Loucy (cell line): ENCODE measurements at regions not wholly inside any gene's neighbourhood (a gene's known extent, or its start where the extent isn't known, plus 50 kb on each side); places are given as distances from the start of the nearest gene placed in this dataset.

Source experiments
- H2AFZ ChIP-seq: fragments of 200-600 bp; sonication (generic); 2 replicates; pipeline ENCODE4 v1.6.0; 2016; ENCODE audit warnings: antibody characterized with exemption, mild to moderate bottlenecking, low read length, moderate library complexity
- H3F3A ChIP-seq: fragments of 200-600 bp; 2 replicates; pipeline ENCODE4 v1.6.0; 2016; ENCODE audit warnings: antibody characterized with exemption, low read depth, mild to moderate bottlenecking
- H3K27me3 ChIP-seq: fragments of 200-600 bp; sonication (generic); 2 replicates; pipeline ENCODE4 v1.6.1; 2014; ENCODE audit warnings: low read length, mild to moderate bottlenecking; ENCODE audit not compliant: insufficient read depth, poor library complexity, severe bottlenecking
- H3K36me3 ChIP-seq: fragments of 200-600 bp; sonication (generic); 2 replicates; pipeline ENCODE4 v1.6.1; 2016; ENCODE audit warnings: low read length; ENCODE audit not compliant: insufficient read depth
- H3K4me1 ChIP-seq: fragments of 200-600 bp; sonication (generic); 2 replicates; pipeline ENCODE4 v1.5.1; 2014; ENCODE audit warnings: low read length, mild to moderate bottlenecking; ENCODE audit not compliant: insufficient read depth, poor library complexity, severe bottlenecking
- H3K4me2 ChIP-seq: fragments of 200-600 bp; sonication (generic); 2 replicates; pipeline ENCODE4 v1.6.0; 2014; ENCODE audit warnings: antibody characterized with exemption, low read length, low read depth, mild to moderate bottlenecking; ENCODE audit not compliant: poor library complexity, severe bottlenecking
- H3K4me3 ChIP-seq: fragments of 200-600 bp; sonication (generic); 2 replicates; pipeline ENCODE4 v1.5.1; 2014; ENCODE audit warnings: low read length, mild to moderate bottlenecking, mixed read lengths; ENCODE audit not compliant: poor library complexity, severe bottlenecking
- H3K79me2 ChIP-seq: fragments of 200-600 bp; sonication (generic); 2 replicates; pipeline ENCODE4 v1.6.1; 2014; ENCODE audit warnings: low read length; ENCODE audit not compliant: insufficient read depth
- H3K9ac ChIP-seq: fragments of 200-600 bp; sonication (generic); 2 replicates; pipeline ENCODE4 v1.6.0; 2014; ENCODE audit warnings: mild to moderate bottlenecking, low read depth, low read length, moderate library complexity; ENCODE audit not compliant: poor library complexity, severe bottlenecking
- H3K9me2 ChIP-seq: fragments of 200-600 bp; sonication (generic); replicated peaks from 2 replicates; pipeline ENCODE4 v1.6.1; 2016; ENCODE audit warnings: low read depth, low read length, mixed read lengths
- H3K9me3 ChIP-seq: fragments of 200-600 bp; sonication (generic); 2 replicates; pipeline ENCODE4 v1.6.1; 2014; ENCODE audit warnings: mild to moderate bottlenecking, antibody characterized with exemption, low read length, low read depth; ENCODE audit not compliant: insufficient read depth
- H4K20me1 ChIP-seq: fragments of 200-600 bp; sonication (generic); 2 replicates; pipeline ENCODE4 v1.6.0; 2014; ENCODE audit warnings: antibody characterized with exemption, low read length, mild to moderate bottlenecking; ENCODE audit not compliant: insufficient read depth, poor library complexity, severe bottlenecking
- EZH2phosphoT487 ChIP-seq: fragments of 200-600 bp; IDR thresholded peaks from 2 replicates; pipeline ENCODE4 v1.6.1; 2018; ENCODE audit warnings: antibody characterized with exemption, mild to moderate bottlenecking, moderate library complexity, borderline replicate concordance
- TF ChIP-seq, protein P1 (sequence below): fragments of 200-600 bp; sonication (generic); conservative IDR thresholded peaks from 2 replicates; pipeline ENCODE4 v1.5.1; 2014; ENCODE audit warnings: mild to moderate bottlenecking, antibody characterized with exemption, low read length

DNA sequence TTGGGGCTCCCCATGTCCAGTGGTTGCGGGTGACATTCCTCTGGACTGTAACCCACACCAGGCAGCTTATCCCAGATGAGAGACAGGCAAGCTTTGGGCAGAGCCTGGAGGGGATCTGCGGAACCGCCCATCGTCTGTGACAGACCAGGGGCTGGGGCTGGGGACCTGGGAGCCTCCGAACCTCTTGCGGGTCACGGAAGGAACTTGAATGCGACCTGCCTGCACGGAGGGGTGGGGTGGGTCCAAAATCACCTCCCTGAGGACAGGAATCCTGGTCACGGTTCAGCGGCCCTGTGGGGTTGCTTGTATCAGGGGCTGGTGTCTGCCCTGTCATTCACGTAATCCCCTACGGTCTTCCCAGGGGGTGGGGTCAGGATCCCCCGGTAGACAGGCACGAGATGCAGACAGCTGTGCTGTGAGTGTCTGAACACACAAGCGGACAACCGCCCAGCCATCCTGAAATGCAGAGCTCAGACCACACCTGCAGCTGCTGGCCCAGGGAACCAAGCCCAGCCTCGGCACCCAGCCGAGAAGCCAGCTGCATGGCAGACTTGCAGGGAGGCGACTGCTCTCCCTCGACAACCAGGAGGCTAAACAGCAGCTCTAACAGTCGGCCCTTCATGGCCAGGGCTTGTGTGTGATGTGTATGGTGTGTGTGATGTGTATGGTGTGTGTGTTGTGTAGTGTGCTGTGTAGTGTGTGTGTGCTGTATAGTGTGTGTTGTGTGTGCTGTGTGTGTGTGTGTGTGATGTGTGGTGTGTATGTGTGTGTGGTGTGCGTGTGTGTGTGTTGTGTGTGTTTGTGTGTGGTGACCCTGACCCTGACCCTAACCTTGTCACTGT, 105.9 kb upstream of the ADRA2C start:
- Histone ChIP-seq H3K36me3 (no peaks in the 10 kb centered on the region), H3K9me3 (no peaks in the 10 kb centered on the region), H3K9ac (no peak overlapping the region), H2AFZ (no peak overlapping the region), H3K4me1 (no peaks in the 10 kb centered on the region), H3K27me3 (no peaks in the 10 kb centered on the region), H3K4me2 (no peak overlapping the region), H3F3A (no peaks in the 10 kb centered on the region), H4K20me1 (no peaks in the 10 kb centered on the region), H3K9me2 (no peaks in the 10 kb centered on the region), H3K79me2 (no peaks in the 10 kb centered on the region), H3K4me3 (no peak overlapping the region)
- TF ChIP-seq EZH2phosphoT487: no peak
- TF ChIP-seq, protein P1, sequence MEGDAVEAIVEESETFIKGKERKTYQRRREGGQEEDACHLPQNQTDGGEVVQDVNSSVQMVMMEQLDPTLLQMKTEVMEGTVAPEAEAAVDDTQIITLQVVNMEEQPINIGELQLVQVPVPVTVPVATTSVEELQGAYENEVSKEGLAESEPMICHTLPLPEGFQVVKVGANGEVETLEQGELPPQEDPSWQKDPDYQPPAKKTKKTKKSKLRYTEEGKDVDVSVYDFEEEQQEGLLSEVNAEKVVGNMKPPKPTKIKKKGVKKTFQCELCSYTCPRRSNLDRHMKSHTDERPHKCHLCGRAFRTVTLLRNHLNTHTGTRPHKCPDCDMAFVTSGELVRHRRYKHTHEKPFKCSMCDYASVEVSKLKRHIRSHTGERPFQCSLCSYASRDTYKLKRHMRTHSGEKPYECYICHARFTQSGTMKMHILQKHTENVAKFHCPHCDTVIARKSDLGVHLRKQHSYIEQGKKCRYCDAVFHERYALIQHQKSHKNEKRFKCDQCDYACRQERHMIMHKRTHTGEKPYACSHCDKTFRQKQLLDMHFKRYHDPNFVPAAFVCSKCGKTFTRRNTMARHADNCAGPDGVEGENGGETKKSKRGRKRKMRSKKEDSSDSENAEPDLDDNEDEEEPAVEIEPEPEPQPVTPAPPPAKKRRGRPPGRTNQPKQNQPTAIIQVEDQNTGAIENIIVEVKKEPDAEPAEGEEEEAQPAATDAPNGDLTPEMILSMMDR: no peak

GRCh38 chr4:3659131-3659530, 107.1 kb upstream of the ADRA2C start:
- Histone ChIP-seq H3F3A (no peaks in the 10 kb centered on the region), H3K9ac (no peak overlapping the region), H3K9me3 (no peaks in the 10 kb centered on the region), H4K20me1 (no peaks in the 10 kb centered on the region), H3K36me3 (no peaks in the 10 kb centered on the region), H3K79me2 (no peaks in the 10 kb centered on the region), H3K4me1 (no peaks in the 10 kb centered on the region), H3K4me2 (no peak overlapping the region), H2AFZ (no peak overlapping the region), H3K4me3 (no peak overlapping the region), H3K9me2 (no peaks in the 10 kb centered on the region), H3K27me3 (no peaks in the 10 kb centered on the region)
- TF ChIP-seq, protein P1: no peak

GRCh38 chr4:3658530-3658913, 107.7 kb upstream of the ADRA2C start:
- Histone ChIP-seq H3K79me2 (no peaks in the 10 kb centered on the region), H3F3A (no peaks in the 10 kb centered on the region), H3K36me3 (no peaks in the 10 kb centered on the region), H3K4me1 (no peaks in the 10 kb centered on the region), H2AFZ (no peak overlapping the region), H3K9me3 (no peaks in the 10 kb centered on the region), H4K20me1 (no peaks in the 10 kb centered on the region), H3K9me2 (no peaks in the 10 kb centered on the region), H3K27me3 (no peaks in the 10 kb centered on the region), H3K9ac (no peak overlapping the region), H3K4me3 (no peak overlapping the region), H3K4me2 (no peak overlapping the region)
- TF ChIP-seq, protein P1: no peak
- TF ChIP-seq EZH2phosphoT487: no peak
